CD14-positive monocyte (primary cell): ENCODE measurements at regions not wholly inside any gene's neighbourhood (a gene's known extent, or its start where the extent isn't known, plus 50 kb on each side); places are given as distances from the start of the nearest gene placed in this dataset.

Experiments used
- DNase-seq, 3 donors: peaks; one replicate each; pipeline ENCODE4 v3.0.0-alpha.2; 2011 to 2022
- H2AFZ ChIP-seq: 2 replicates; pipeline ENCODE4 v1.6.0; 2012; ENCODE audit warnings: mild to moderate bottlenecking, low read depth, low read length, inconsistent platforms; ENCODE audit not compliant: insufficient read depth, poor library complexity, severe bottlenecking
- H3K27ac ChIP-seq, 2 donors: 1 replicate in 1 of 2; 2 replicates in 1 of 2; pipeline ENCODE4 v1.5.1; 2012 to 2013; ENCODE audit warnings: low read length in 2 of 2, control low read depth in 1 of 2, inconsistent platforms in 1 of 2, low read depth in 1 of 2, mild to moderate bottlenecking in 1 of 2
- H3K27me3 ChIP-seq, 2 donors: one replicate each; pipeline versions ENCODE4 v1.6.0 to v1.6.1; 2011 to 2013; ENCODE audit warnings: low read length in 2 of 2; ENCODE audit not compliant: control insufficient read depth in 2 of 2, insufficient read depth in 2 of 2
- H3K36me3 ChIP-seq, 2 donors: replicated peaks in 1 of 2; 1 replicate in 1 of 2; 2 replicates in 1 of 2; pipeline versions ENCODE4 v1.5.1 to v1.6.1; 2012 to 2013; ENCODE audit warnings: low read length in 2 of 2, control low read depth in 1 of 2, inconsistent platforms in 1 of 2, mild to moderate bottlenecking in 1 of 2; ENCODE audit not compliant: insufficient read depth in 2 of 2, control insufficient read depth in 1 of 2
- H3K4me1 ChIP-seq, 2 donors: 1 replicate in 1 of 2; 2 replicates in 1 of 2; pipeline versions ENCODE4 v1.5.1 to v1.6.1; 2012 to 2013; ENCODE audit warnings: low read length in 2 of 2, control low read depth in 1 of 2, inconsistent platforms in 1 of 2, mild to moderate bottlenecking in 1 of 2, moderate library complexity in 1 of 2; ENCODE audit not compliant: insufficient read depth in 2 of 2, control insufficient read depth in 1 of 2
- H3K4me2 ChIP-seq: replicated peaks from 2 replicates; pipeline ENCODE3; 2012; ENCODE audit warnings: low read length, moderate library complexity, mild to moderate bottlenecking; ENCODE audit not compliant: poor library complexity, severe bottlenecking; ENCODE audit errors: extremely low read depth
- H3K4me3 ChIP-seq, 3 experiments: fragments of 200-600 bp in 1 of 3; sonication (generic) in 1 of 3; replicated peaks in 1 of 3; 1 replicate in 2 of 3; 2 replicates in 1 of 3; pipeline ENCODE4 v1.5.1; 2011 to 2013; ENCODE audit warnings: low read length in 3 of 3, mild to moderate bottlenecking in 3 of 3, control low read depth in 2 of 3, low read depth in 2 of 3, inconsistent platforms in 1 of 3, moderate library complexity in 1 of 3
- H3K79me2 ChIP-seq: 2 replicates; pipeline ENCODE4 v1.6.0; 2012; ENCODE audit warnings: mild to moderate bottlenecking, control low read depth, inconsistent platforms, low read length, moderate library complexity; ENCODE audit not compliant: insufficient read depth
- H3K9ac ChIP-seq: 2 replicates; pipeline ENCODE4 v1.6.0; 2017; ENCODE audit warnings: low read length, mild to moderate bottlenecking; ENCODE audit not compliant: insufficient read depth, poor library complexity, severe bottlenecking
- H3K9me3 ChIP-seq, 2 donors: replicated peaks in 1 of 2; 1 replicate in 1 of 2; 2 replicates in 1 of 2; pipeline versions ENCODE4 v1.5.1 to v1.6.1; 2012 to 2013; ENCODE audit warnings: low read length in 2 of 2, control low read depth in 1 of 2; ENCODE audit not compliant: control insufficient read depth in 1 of 2, insufficient read depth in 1 of 2
- H4K20me1 ChIP-seq: 2 replicates; pipeline ENCODE4 v1.6.0; 2012; ENCODE audit warnings: mild to moderate bottlenecking, low read length, control low read depth, moderate library complexity; ENCODE audit not compliant: insufficient read depth
- H3K27ac Mint-ChIP-seq, 7 donors: one replicate each; pipeline ENCODE4 v1.8.0; 2020; ENCODE audit warnings: mild to moderate bottlenecking in 7 of 7, mixed read lengths in 7 of 7, moderate library complexity in 6 of 7, inconsistent platforms in 2 of 7
- H3K27me3 Mint-ChIP-seq, 3 donors: one replicate each; pipeline ENCODE4 v1.8.0; 2021 to 2022; ENCODE audit warnings: low read depth in 3 of 3, mild to moderate bottlenecking in 3 of 3, mixed read lengths in 3 of 3, moderate library complexity in 3 of 3, inconsistent platforms in 1 of 3
- H3K36me3 Mint-ChIP-seq, 2 donors: one replicate each; pipeline ENCODE4 v1.8.0; 2020; ENCODE audit warnings: mixed read lengths in 2 of 2, inconsistent platforms in 1 of 2, mild to moderate bottlenecking in 1 of 2
- H3K4me1 Mint-ChIP-seq: one replicate; pipeline ENCODE4 v1.8.0; 2020; ENCODE audit warnings: mild to moderate bottlenecking, mixed read lengths
- H3K4me3 Mint-ChIP-seq, 2 donors: one replicate each; pipeline ENCODE4 v1.8.0; 2020; ENCODE audit warnings: mild to moderate bottlenecking in 2 of 2, mixed read lengths in 2 of 2, moderate library complexity in 1 of 2
- H3K9me3 Mint-ChIP-seq, 7 donors: one replicate each; pipeline ENCODE4 v1.8.0; 2020 to 2022; ENCODE audit warnings: mixed read lengths in 7 of 7, mild to moderate bottlenecking in 6 of 7, moderate library complexity in 6 of 7, inconsistent platforms in 2 of 7
- CTCF ChIP-seq: fragments of 200-600 bp; IDR thresholded peaks from one replicate; pipeline ENCODE4 v1.8.0; 2022; ENCODE audit warnings: antibody characterized with exemption, mild to moderate bottlenecking
- WGBS: methylation state at CpG from one replicate; pipeline ENCODE4 v1.1.5; 2013; ENCODE audit warnings: missing lambda C conversion rate; ENCODE audit not compliant: insufficient coverage; 5-methylcytosine and 5-hydroxymethylcytosine counted together
- intact Hi-C, 2 donors: fragments of 100-400 bp; cut with micrococcal nuclease; formaldehyde crosslinking; loops; one replicate each; pipeline versions ENCODE4 v1.15.0 to v1.15.1; 2023

GRCh38 chr7:46527360-46527759 is 606.3 kb upstream of the IGFBP3 start:
- no peaks in the 10 kb centered on the region for H3K4me1 ChIP-seq
- TF ChIP-seq CTCF, result no peak
- peaks cover 0 to 24% (median 10%) of the 10 kb centered on the region in 7 donors for H3K9me3 Mint-ChIP-seq
- H3K4me3 Mint-ChIP-seq, result no peak overlapping the region
- no peak overlapping the region for H3K9ac ChIP-seq
- no peaks in the 10 kb centered on the region for H3K79me2 ChIP-seq
- H2AFZ ChIP-seq, result no peak overlapping the region
- no peaks in the 10 kb centered on the region for H4K20me1 ChIP-seq
- no peak overlapping the region for H3K4me2 ChIP-seq
- intact Hi-C loops, result no loop called here
- no peak overlapping the region for H3K27ac Mint-ChIP-seq
- no peak overlapping the region for H3K27ac ChIP-seq
- H3K36me3 Mint-ChIP-seq, result no peaks in the 10 kb centered on the region
- no peaks in the 10 kb centered on the region for H3K27me3 Mint-ChIP-seq
- peaks cover 21 to 30% of the 10 kb centered on the region in 2 donors for H3K9me3 ChIP-seq
- no peak for DNase-seq
- H3K4me1 Mint-ChIP-seq, result no peaks in the 10 kb centered on the region
- no peaks in the 10 kb centered on the region for H3K27me3 ChIP-seq
- no peak overlapping the region for H3K4me3 ChIP-seq
- H3K36me3 ChIP-seq, result no peaks in the 10 kb centered on the region

GRCh38 chr7:46525876-46526275 is 604.8 kb upstream of the IGFBP3 start:
- H3K27ac ChIP-seq, result no peak overlapping the region
- H3K36me3 ChIP-seq, result no peaks in the 10 kb centered on the region
- H3K27me3 ChIP-seq, result no peaks in the 10 kb centered on the region
- no peaks in the 10 kb centered on the region for H3K79me2 ChIP-seq
- 100% methylated on average over 3 of the region's 5 CpGs for WGBS
- H4K20me1 ChIP-seq, result no peaks in the 10 kb centered on the region
- Mint-ChIP-seq H3K27ac (no peak overlapping the region), H3K9me3 (peaks cover 3 to 26% (median 12%) of the 10 kb centered on the region in 7 donors), H3K4me1 (no peaks in the 10 kb centered on the region), H3K4me3 (no peak overlapping the region), H3K27me3 (no peaks in the 10 kb centered on the region), H3K36me3 (no peaks in the 10 kb centered on the region)
- H3K4me3 ChIP-seq, result no peak overlapping the region
- no peak overlapping the region for H3K4me2 ChIP-seq
- no peak overlapping the region for H3K9ac ChIP-seq
- peaks cover 25 to 28% of the 10 kb centered on the region in 2 donors for H3K9me3 ChIP-seq
- H3K4me1 ChIP-seq, result no peaks in the 10 kb centered on the region
- intact Hi-C loops, result no loop called here
- TF ChIP-seq CTCF, result no peak
- no peak overlapping the region for H2AFZ ChIP-seq
- no peak for DNase-seq
